AML-193 (cell line): ENCODE measurements at regions not wholly inside any gene's neighbourhood (a gene's known extent, or its start where the extent isn't known, plus 50 kb on each side); places are given as distances from the start of the nearest gene placed in this dataset.
"Not testable (repeated sequence)": the region's sequence is repeated elsewhere in the genome, so short reads cannot be mapped to it uniquely, and the experiment has no call there.

Experiments
- DNase-seq, 2 experiments: peaks; one replicate each; lab custom pipeline; 2025; lab: John Stamatoyannopoulos, UW

- DNase-seq = no peak
Observed at GRCh38 chr9:27673641-27674040, 100.4 kb upstream of the C9orf72 start.

GRCh38 chr9:27675354-27675753, 102.1 kb upstream of the C9orf72 start:
- DNase-seq = no peak

GRCh38 chr9:27676827-27677226, 103.5 kb upstream of the C9orf72 start:
- no peak for DNase-seq

GRCh38 chr9:27679338-27679737, 106.1 kb upstream of the C9orf72 start:
- DNase-seq = no peak

- no peak for DNase-seq
Observed at GRCh38 chr9:27683181-27683580, 109.9 kb upstream of the C9orf72 start.

GRCh38 chr9:27688954-27689353, 115.7 kb upstream of the C9orf72 start:
- DNase-seq = no peak

GRCh38 chr9:27690816-27691215, 117.5 kb upstream of the C9orf72 start:
- not testable (repeated sequence) for DNase-seq

- no peak for DNase-seq
Observed at GRCh38 chr9:27699621-27700020, 126.3 kb upstream of the C9orf72 start.

GRCh38 chr9:27701016-27701415, 127.7 kb upstream of the C9orf72 start:
- no peak for DNase-seq

- DNase-seq = peak; percentile 4 to 20
Observed at GRCh38 chr9:27701587-27701986, 128.3 kb upstream of the C9orf72 start.

- DNase-seq = no peak
Observed at GRCh38 chr9:27703216-27703980, 130.1 kb upstream of the C9orf72 start.

- DNase-seq = no peak
Observed at GRCh38 chr9:27711241-27711640, 138.0 kb upstream of the C9orf72 start.

GRCh38 chr9:27712806-27713205, 139.5 kb upstream of the C9orf72 start:
- no peak for DNase-seq

- no peak for DNase-seq
Observed at GRCh38 chr9:27714388-27714787, 141.1 kb upstream of the C9orf72 start.

- no peak for DNase-seq
Observed at GRCh38 chr9:27715651-27716050, 142.4 kb upstream of the C9orf72 start.

GRCh38 chr9:27717991-27718390, 144.7 kb upstream of the C9orf72 start:
- DNase-seq = no peak

- DNase-seq = no peak
Observed at GRCh38 chr9:27719711-27720110, 146.4 kb upstream of the C9orf72 start.

- DNase-seq = no peak
Observed at GRCh38 chr9:27722866-27723265, 149.6 kb upstream of the C9orf72 start.

GRCh38 chr9:27726244-27727081, 153.2 kb upstream of the C9orf72 start:
- peak; percentile 49 to 51 for DNase-seq

GRCh38 chr9:27732494-27732893, 159.2 kb upstream of the C9orf72 start:
- DNase-seq = no peak

- no peak for DNase-seq
Observed at GRCh38 chr9:27743490-27743889, 170.2 kb upstream of the C9orf72 start.

- no peak for DNase-seq
Observed at GRCh38 chr9:27747450-27747849, 174.2 kb upstream of the C9orf72 start.

- no peak for DNase-seq
Observed at GRCh38 chr9:27749838-27750237, 176.6 kb upstream of the C9orf72 start.
